HG03108 (cell line): ENCODE measurements at regions not wholly inside any gene's neighbourhood (a gene's known extent, or its start where the extent isn't known, plus 50 kb on each side); places are given as distances from the start of the nearest gene placed in this dataset.

Source experiments
- ATAC-seq: cut with Tn5 transposase; IDR thresholded peaks from one replicate; pipeline ENCODE4 v1.9.1; 2021; ENCODE audit warnings: moderate library complexity; ENCODE audit not compliant: unreplicated experiment

DNA sequence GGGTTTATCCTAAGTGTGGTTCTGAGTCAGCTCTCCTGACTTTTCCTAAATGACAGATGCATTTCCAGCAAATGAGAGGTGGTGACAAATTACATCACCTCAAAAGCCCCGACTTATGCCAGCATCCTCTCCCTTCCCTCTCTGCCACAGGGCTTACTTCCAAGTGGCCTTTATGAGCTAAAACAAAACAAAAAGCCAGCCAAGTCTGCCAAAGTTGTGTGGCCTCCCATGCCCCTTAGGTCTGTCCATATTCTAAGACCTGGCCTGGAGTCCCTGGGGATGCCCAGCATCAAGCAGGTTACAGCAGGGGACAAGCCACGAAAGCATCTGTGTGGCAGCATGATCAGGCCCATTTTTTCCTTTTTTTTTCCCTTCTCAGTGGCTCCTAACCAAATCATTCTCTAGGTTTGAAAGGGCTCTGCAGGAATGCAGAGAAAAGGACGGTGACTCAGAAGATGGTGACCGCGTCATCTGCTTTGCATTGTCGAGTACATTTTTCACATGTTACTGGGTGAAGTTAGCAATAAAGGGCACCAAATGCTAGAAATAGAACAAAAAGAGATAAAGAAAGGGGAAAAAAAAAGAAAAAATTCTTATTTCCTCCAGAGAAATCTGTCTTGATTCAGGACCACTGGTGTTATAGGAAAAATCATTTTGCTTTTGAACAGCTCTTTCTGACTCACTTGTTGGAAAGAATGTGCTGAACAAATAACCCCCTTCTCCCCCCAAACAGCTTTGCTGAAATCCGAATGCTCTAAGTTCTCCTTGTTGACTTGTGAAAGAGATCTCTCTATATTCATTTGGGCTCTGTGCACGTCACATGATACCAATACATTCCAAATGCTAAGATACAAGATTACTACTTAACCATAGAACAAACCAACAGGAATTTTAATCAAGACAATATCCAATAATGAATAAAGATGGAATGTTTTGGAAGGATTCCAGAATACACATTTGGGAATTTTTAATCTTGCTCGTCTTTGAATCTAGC is 178.7 kb downstream of the EN1 start:
- no peak for ATAC-seq

DNA sequence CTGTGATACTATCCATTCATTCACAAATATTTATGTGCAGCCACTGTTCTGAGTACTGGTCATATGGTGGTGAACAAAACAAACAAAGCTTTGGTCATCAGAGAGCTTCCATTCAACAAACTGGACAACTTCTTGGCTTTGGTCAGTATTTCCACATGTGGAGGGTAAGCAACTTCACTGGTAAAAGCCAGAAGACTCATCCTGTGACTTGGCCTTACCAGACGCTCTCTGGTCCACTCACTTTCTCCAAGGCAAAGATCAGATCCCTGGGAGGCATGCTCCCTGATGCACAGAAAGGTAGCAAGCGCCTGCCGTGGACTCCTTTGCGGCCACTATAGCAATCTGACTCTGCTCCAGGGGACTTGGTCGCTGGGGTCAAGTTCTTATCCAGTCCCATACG is 179.5 kb downstream of the EN1 start:
- no peak for ATAC-seq

GRCh38 chr2:118667348-118667747 is 180.1 kb downstream of the EN1 start:
- no peak for ATAC-seq

GRCh38 chr2:118665784-118666529 is 181.5 kb downstream of the EN1 start:
- ATAC-seq: no peak

- no peak for ATAC-seq
Observed at GRCh38 chr2:118661179-118661578, 186.3 kb downstream of the EN1 start.

DNA sequence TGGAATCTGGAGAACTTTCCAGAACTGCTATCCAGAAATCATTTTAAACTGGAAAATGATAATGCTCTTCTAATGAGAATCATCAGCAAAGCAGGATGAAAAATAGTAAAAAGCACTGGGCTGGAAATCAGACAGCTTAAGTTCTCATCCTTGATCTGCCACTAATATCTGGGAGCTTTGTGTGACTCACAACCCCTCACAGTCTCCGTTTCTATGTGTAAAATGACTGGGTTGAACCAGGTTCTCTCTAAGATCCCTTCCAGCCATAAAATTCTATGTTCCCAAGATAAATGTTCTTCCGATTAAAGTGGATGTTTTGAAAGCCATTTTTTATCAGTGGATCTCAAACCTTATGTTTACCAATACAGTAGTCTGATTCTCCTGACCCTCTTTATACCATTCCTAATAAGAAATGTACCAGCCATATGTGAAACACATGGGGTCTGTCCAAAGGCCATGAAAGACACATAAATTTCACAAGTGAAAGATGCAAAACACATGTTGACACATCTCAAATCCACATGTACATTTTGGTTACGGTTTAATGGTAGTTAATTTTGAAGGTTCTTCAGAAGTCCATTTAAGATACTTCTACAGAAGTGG is 188.8 kb downstream of the EN1 start:
- ATAC-seq: no peak

DNA sequence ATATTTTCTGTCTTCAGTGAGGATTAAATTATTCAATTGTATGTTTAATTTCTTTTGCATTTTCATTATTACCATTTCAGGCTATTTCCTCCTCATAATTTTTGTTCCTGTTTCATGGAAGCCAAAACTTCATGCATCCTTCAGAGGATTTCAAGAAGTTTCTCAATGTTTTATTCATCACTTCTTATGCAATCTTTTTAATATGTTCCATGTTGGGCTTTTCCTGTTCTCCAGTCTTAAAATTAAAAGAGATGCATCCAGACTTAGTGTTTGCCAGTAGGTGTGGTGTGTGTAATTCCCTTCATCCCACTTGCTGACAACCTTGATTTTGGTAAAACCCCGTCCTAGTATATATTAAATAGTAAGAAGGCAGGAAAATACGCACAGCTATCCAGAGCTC is 190.0 kb downstream of the EN1 start:
- ATAC-seq: no peak

- no peak for ATAC-seq
Observed at GRCh38 chr2:118654945-118655344, 192.5 kb downstream of the EN1 start.

- no peak for ATAC-seq
Observed at GRCh38 chr2:118650327-118650726, 197.1 kb downstream of the EN1 start.

GRCh38 chr2:118645876-118646275 is 201.6 kb downstream of the EN1 start:
- ATAC-seq: no peak

DNA sequence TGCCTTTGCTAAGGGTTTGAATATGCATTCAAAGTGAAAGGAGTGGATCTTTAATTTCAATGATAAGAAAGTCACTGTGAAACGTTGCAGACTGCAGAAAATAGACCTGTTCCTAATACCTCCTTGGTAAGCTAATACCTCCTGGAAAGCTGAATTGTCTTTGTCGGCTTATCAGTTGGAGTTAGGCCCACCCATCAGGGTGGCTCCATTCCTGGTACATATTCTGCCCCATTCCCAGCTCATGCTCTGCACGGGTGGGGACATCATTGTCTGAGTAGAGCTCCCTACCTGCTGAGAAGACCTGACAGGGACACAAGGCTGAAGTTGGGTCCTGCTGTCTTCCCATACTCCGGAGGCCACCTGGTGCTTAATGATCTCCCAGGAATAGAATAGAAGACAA is 203.3 kb downstream of the EN1 start:
- no peak for ATAC-seq

DNA sequence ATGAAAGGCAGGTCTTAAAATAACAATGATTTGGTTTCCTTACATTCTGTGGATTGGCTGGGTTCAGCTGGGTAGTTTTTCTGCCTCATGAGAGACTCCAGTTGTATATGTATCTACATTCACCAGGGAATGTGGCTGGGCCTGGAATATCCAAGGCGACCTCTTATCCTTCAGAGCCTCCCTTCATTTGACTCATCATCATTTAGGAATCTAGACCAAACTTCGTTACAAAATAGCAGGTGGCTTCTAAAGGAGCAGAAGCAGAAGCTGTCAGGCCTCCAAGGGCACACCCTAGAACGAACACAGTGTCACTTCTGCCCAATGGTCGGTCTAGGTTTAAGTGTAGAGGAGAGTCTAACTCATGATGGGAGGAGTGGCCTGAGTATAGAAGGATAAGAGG is 204.2 kb downstream of the EN1 start:
- no peak for ATAC-seq

GRCh38 chr2:118642501-118642900 is 204.9 kb downstream of the EN1 start:
- ATAC-seq: no peak

DNA sequence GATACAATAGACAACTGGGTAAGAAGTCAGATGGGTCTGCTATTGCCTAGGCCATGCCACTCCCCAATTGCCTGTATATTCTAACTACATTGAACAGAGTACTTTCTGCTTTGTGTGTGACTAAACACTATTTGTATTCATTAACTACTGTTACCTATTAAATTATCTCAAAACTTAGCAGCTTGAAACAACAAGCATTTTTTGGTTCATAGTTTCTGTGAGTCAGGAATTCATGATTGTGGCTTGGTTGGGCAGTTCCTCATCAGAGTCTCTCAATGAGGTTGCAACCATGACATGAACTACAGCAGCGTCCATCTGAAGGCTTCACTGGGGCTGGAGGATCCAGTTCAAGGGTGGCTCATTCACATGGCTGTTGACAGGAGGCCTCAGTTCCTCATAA is 205.7 kb downstream of the EN1 start:
- ATAC-seq: no peak

DNA sequence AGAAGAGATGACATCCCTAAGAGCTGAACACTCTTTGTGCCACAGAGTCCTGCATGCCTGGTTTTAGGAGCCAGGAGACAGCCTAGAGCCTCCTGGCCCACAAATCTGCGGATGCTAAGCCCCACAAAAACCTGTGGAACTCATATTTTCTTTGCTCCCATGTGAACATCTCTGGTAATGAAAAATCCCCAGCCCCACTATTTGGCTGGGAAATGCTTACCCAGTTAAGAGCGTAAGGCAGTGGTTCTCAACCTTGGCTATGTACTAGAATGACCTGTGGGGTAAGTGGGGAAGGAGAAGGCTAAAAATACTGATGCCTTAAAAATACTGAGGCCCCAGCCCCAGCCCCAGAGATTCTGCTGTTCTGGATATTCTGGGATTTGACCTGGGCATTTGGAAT is 208.1 kb downstream of the EN1 start:
- no peak for ATAC-seq

- ATAC-seq: no peak
Observed at GRCh38 chr2:118638453-118638852, 209.0 kb downstream of the EN1 start.

DNA sequence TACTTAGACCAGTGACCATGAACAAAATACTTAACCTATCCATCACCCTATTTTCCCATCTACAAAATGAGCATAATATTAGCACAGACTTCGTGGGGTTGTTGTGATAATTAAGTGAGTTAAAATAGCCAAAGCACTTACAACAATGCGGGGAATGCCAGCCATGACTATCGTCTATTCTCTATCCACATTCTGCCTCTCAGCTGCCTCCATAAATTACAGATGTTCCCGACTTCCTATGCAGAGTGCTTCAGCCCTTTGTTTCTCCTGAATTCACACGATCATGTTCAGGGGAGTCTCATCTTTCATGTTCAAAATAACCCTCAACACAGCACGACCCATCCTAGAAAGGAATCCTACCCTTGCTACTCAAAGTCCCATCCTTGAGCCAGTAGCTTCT is 211.6 kb downstream of the EN1 start:
- ATAC-seq: no peak

DNA sequence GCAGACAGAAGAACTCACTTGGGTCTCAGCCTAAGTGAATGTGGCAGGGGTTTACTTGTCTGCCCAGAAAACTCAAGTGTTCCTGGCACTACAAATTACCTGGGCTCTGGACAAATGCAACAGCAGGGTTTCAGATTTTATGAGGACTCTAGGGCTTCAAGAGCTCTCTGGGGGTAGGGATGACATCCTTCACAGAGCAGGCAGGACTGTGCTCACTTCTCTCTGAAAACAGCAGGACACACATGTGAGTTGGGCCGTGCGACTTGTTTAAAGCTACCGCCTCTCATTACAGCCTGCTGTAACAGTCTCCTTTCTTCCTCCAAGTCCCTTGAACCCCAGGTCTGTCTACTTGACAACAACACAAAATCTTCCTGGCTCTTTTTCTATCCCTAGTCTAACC is 212.6 kb downstream of the EN1 start:
- no peak for ATAC-seq

DNA sequence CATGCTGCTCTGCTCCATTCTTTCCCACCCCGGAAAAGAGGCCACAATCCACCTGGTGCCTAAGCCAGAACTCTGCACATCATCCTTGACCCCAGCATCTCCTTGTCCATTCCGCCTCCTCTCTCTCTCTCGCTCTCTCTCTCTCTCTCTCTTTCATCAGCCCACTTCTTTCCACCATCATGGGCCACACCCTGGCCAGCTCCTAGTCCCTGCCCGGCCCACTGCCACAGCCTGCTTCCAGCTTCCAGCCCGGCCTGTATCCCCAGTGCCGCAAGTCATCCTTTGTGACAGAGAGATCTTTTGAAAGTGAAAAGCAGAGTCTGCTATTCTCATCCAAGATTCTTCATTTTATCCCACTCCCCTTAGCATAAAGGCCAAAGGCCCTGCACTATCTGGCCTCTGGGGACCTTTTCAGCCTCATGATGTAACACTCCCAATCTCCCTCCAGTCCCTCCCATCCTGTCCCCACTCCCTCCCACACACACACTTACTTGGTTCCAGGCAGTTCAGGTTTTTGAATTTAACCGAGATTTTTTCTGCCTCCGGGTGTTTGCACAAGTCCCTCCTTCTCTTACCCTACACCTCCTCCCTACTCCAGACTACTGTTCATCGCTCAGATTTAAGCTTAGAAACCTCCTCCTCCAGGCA is 214.0 kb downstream of the EN1 start:
- no peak for ATAC-seq

DNA sequence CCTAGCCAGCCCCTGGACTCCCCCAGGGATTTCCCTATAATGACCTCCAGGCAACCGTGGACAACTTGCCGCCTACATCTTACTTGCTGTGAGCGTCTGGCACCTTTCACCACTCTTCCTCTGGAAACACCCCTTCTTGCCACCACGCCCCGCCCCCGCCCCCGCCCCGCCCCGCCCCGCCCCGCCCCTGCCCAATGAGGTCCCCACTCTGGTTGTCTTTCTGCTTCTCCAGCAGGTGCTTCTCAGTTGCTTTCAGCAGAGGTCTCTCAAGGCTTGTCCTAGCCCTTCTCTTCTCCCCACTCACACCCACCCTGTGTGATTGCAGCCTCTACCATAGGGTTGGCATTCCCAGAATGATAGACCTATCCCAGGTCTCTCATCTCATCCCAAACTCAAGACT is 214.5 kb downstream of the EN1 start:
- no peak for ATAC-seq

- no peak for ATAC-seq
Observed at GRCh38 chr2:118627156-118627555, 220.3 kb downstream of the EN1 start.
